ENCODE measurements at regions not wholly inside any gene's neighbourhood (a gene's known extent, or its start where the extent isn't known, plus 50 kb on each side); places are given as distances from the start of the nearest gene placed in this dataset.
"Not testable (repeated sequence)": the region's sequence is repeated elsewhere in the genome, so short reads cannot be mapped to it uniquely, and the experiment has no call there.

GRCh38 chr2:83788938-83789566 is 670.0 kb downstream of the SUCLG1 start:
- H3K4me3 ChIP-seq; DNase-seq; H3K27ac ChIP-seq (replicated peaks); H3K36me3 ChIP-seq; intact Hi-C loops (cut with micrococcal nuclease); H3K27me3 ChIP-seq (ENCODE audit: low read depth); H3K4me1 ChIP-seq; H3K9me3 ChIP-seq (replicated peaks): not testable (repeated sequence)

DNA sequence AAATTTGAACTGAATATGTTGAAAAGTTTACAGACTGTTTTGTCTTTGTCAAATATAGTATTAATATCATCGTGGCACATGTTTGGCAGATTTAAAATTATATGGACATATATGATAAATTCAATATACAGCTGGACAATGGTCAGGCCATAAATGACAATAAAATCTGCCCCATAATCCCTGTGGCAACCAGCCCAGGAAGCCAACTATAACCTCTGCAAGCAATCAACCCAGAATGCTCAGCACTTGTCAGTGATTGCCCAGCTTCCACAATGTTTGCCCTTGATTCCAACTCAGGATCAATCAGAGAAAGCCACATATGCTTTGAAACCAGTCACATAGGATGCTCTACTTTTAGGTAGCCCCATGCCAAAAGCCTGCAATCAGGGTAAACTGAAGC is 671.9 kb downstream of the SUCLG1 start:
- no peaks in the 10 kb centered on the region for H3K4me1 ChIP-seq
- DNase-seq, result no peak

GRCh38 chr2:83786140-83786539 is 672.9 kb downstream of the SUCLG1 start:
- Histone ChIP-seq H3K27me3 (ENCODE audit: low read depth) (no peaks in the 10 kb centered on the region), H3K4me1 (no peaks in the 10 kb centered on the region), H3K27ac (replicated peaks) (no peak overlapping the region), H3K36me3 (no peaks in the 10 kb centered on the region), H3K9me3 (replicated peaks) (peaks cover 9% of the 10 kb centered on the region), H3K4me3 (no peak overlapping the region)
- DNase-seq, result no peak
- TF ChIP-seq CTCF (IDR thresholded peaks at IDR 0.05; ENCODE audit: borderline replicate concordance), result no peak
- intact Hi-C loops (cut with micrococcal nuclease), result no loop called here

More for the DNA sequence above, 671.9 kb downstream of the SUCLG1 start:
- no peak for TF ChIP-seq CTCF (IDR thresholded peaks at IDR 0.05; ENCODE audit: borderline replicate concordance)
- no peaks in the 10 kb centered on the region for H3K27me3 ChIP-seq (ENCODE audit: low read depth)
- no peak overlapping the region for H3K4me3 ChIP-seq
- intact Hi-C loops (cut with micrococcal nuclease), result no loop called here
- H3K27ac ChIP-seq (replicated peaks), result no peak overlapping the region
- peaks cover under 1% of the 10 kb centered on the region for H3K9me3 ChIP-seq (replicated peaks)
- no peaks in the 10 kb centered on the region for H3K36me3 ChIP-seq

DNA sequence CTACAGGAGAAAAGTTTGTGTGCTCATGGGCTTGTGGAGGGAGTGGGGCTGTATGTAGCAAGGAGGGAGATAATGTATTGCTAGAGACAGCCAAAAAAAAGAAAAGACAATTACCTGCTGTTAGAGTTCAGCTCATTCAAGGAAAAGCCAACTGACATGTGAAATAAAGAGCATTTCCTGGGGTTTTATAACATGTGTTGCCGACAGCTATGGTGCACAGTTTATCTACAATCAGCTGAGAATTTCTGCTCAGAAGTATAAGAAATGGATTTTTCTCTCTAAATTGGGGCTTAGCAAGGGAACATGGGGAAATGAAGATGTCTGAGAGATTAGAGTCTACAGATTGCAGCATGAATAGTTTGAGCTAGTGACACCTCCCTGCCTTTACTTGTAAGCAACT is 674.1 kb downstream of the SUCLG1 start:
- no peak overlapping the region for H3K27ac ChIP-seq (replicated peaks)
- TF ChIP-seq CTCF (IDR thresholded peaks at IDR 0.05; ENCODE audit: borderline replicate concordance), result no peak
- H3K4me1 ChIP-seq, result no peaks in the 10 kb centered on the region
- intact Hi-C loops (cut with micrococcal nuclease), result no loop called here
- no peak for DNase-seq
- H3K27me3 ChIP-seq (ENCODE audit: low read depth), result no peaks in the 10 kb centered on the region
- no peaks in the 10 kb centered on the region for H3K36me3 ChIP-seq
- H3K9me3 ChIP-seq (replicated peaks), result peaks cover 9% of the 10 kb centered on the region
- H3K4me3 ChIP-seq, result no peak overlapping the region

GRCh38 chr2:83784315-83784714 is 674.8 kb downstream of the SUCLG1 start:
- Histone ChIP-seq H3K36me3 (no peaks in the 10 kb centered on the region), H3K9me3 (replicated peaks) (peaks cover 9% of the 10 kb centered on the region), H3K27ac (replicated peaks) (no peak overlapping the region), H3K27me3 (ENCODE audit: low read depth) (no peaks in the 10 kb centered on the region), H3K4me3 (no peak overlapping the region), H3K4me1 (no peaks in the 10 kb centered on the region)
- TF ChIP-seq CTCF (IDR thresholded peaks at IDR 0.05; ENCODE audit: borderline replicate concordance), result no peak
- DNase-seq, result no peak
- intact Hi-C loops (cut with micrococcal nuclease), result no loop called here

- H3K27me3 ChIP-seq (ENCODE audit: low read depth), result no peaks in the 10 kb centered on the region
- no peak overlapping the region for H3K4me3 ChIP-seq
- DNase-seq, result no peak
- H3K9me3 ChIP-seq (replicated peaks), result peaks cover 9% of the 10 kb centered on the region
- H3K36me3 ChIP-seq, result no peaks in the 10 kb centered on the region
- H3K4me1 ChIP-seq, result no peaks in the 10 kb centered on the region
- H3K27ac ChIP-seq (replicated peaks), result no peak overlapping the region
- TF ChIP-seq CTCF (IDR thresholded peaks at IDR 0.05; ENCODE audit: borderline replicate concordance), result no peak
- intact Hi-C loops (cut with micrococcal nuclease), result no loop called here
Observed at GRCh38 chr2:83782122-83782521, 677.0 kb downstream of the SUCLG1 start.

All from left ventricle myocardium inferior (tissue), 1 donor.